CD4-positive, alpha-beta T cell treated with Interleukin-1 beta for 1 hour (primary cell): ENCODE measurements at regions not wholly inside any gene's neighbourhood (a gene's known extent, or its start where the extent isn't known, plus 50 kb on each side); places are given as distances from the start of the nearest gene placed in this dataset.

Source experiments
- DNase-seq, 2 donors: peaks; one replicate each; pipeline ENCODE4 v3.0.0-alpha.2; 2020 to 2022

GRCh38 chr16:82236415-82236814 lies 66.4 kb upstream of the MPHOSPH6 start:
- no peak for DNase-seq

GRCh38 chr16:82232806-82233205 lies 62.8 kb upstream of the MPHOSPH6 start:
- DNase-seq, result no peak

DNA sequence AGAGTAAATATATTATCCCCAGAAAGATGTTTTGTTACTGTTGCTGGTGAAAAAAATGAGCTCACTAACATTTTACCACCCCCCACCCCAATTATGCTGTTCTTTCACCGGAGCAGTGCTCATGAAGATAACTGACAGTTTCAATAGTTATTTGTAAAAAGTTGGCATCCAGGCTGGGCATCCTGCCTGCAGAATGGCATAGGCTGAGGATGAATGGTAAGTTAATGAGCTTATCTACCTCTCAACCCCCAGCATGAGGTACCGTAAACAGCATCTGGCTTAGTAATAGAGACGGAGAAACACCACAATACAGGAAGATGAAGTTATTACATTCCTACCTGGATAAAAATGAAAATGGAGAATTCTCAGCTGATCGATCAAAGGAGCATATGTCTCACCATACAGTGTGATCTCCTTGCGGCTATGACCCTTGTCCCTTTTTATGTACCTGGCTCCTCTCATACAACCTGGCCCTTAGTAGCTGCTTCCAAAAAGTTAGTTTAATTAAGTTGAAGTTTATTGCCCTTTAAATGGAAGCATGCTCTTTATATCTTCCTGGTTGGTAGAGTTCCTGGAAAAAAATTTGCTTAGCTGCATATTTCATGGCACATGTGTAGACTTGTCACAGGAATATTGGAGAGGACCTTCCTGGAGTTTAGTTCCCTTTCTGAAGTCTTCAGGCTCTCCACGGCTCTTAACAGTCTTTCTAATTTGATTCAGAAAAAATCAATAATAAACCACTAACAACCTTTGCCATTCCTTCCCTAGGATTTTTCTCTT lies 61.2 kb upstream of the MPHOSPH6 start:
- DNase-seq, result no peak

DNA sequence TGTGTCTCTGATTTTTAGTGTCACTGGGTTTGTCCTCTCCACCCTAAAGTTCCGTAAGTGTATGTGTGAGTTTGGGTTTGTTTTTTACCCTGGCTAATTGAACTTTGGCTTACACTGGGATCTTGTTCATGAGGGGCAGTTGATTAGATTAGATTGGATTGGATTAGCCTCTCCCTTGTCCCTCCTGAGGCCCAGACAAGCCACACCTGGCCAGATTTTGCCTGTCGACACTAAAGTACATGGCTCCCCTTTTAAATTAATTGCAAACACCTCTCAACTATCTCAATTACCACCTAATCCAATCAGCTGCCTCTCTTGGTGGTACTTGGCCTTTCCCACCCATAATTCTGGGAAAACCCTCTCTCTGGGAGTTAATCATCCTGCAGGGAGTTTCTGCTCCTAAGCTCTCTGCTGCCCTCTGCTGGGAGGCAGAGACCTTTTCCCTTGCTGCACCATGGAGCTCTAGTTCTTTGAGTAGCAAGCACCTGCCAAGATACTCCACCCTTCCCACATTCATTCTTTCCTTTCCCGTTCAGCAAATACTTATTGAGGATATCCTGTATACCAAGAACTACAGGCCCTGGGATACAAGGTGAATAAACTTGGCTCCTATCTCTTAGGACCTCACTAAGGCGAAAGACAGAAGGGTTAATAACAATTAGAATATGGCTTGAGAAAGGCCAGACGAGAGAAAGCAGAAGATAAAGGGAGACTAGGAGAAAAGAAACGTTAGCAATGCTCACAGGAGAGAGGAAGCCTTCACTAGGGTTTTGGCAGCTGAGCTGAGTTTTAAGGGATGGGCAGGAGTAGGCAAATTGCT lies 60.0 kb upstream of the MPHOSPH6 start:
- DNase-seq, result peak; percentile 46 to 50

- DNase-seq, result no peak
These were observed 56.3 kb upstream of the MPHOSPH6 start for GRCh38 chr16:82226327-82226726.

DNA sequence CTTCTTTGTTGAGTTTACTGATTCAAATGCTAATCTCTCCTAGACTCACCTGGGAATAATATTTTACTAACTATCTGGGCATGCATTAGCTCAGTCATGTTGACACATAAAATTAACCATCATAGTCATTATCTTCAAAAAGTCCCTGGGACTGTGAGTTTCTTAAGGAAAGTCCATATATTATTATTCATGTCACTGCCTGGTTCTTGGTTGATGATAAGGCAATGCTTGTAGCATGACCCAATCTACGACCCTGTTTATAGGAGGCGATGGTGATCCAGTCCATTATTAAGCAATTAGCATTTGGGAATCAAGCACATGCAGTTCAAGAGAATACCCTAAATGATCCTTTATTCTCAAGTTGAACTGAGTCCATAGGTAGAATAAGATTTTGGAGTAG lies 54.8 kb upstream of the MPHOSPH6 start:
- DNase-seq, result no peak

- DNase-seq, result no peak
These were observed 50.5 kb upstream of the MPHOSPH6 start for GRCh38 chr16:82220541-82220940.
